PC-3 (cell line): ENCODE measurements at regions not wholly inside any gene's neighbourhood (a gene's known extent, or its start where the extent isn't known, plus 50 kb on each side); places are given as distances from the start of the nearest gene placed in this dataset.
"Not testable (repeated sequence)": the region's sequence is repeated elsewhere in the genome, so short reads cannot be mapped to it uniquely, and the experiment has no call there.

Source experiments
- CTCF ChIP-seq: fragments of 300-600 bp; sonication (generic); conservative IDR thresholded peaks from 2 replicates; pipeline ENCODE4 v1.5.1; 2017; ENCODE audit warnings: antibody characterized with exemption, low read depth, mild to moderate bottlenecking, low read length
- EZH2phosphoT487 ChIP-seq: fragments of 300-600 bp; sonication (generic); IDR thresholded peaks from 2 replicates; pipeline ENCODE4 v1.6.1; 2018; ENCODE audit warnings: mild to moderate bottlenecking, antibody characterized with exemption, low read length, borderline replicate concordance

DNA sequence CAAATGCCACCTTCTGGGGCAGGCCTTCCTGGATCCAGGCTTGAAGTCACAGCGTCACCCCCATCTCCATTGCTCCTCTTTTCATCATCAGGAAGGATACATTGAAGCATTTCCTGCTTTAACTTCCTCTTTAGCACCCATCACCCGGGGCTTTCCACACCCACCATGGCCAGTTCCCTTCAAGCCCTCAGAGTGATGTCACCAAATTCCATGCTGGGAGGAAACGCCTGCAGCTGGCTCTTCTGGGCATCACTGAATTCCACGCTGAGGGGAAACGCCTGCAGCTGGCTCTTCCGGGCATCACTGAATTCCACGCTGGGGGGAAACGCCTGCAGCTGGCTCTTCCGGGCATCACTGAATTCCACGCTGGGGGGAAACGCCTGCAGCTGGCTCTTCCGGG, 354.6 kb downstream of the SMOC2 start:
- not testable (repeated sequence) for TF ChIP-seq CTCF, EZH2phosphoT487
